Chondrocyte (in vitro differentiated cells): ENCODE measurements at regions not wholly inside any gene's neighbourhood (a gene's known extent, or its start where the extent isn't known, plus 50 kb on each side); places are given as distances from the start of the nearest gene placed in this dataset.

Source experiments
- DNase-seq: peaks from one replicate; pipeline ENCODE4 v3.0.0; 2021; ENCODE audit warnings: mixed read lengths, low spot score
- H3K27ac Mint-ChIP-seq: one replicate; pipeline ENCODE4 v1.8.0; 2021; ENCODE audit warnings: mild to moderate bottlenecking, moderate library complexity, mixed read lengths; ENCODE audit not compliant: unreplicated experiment
- H3K27me3 Mint-ChIP-seq: 2 replicates; pipeline ENCODE4 v1.8.0; 2021; ENCODE audit warnings: low read depth, mixed read lengths
- H3K36me3 Mint-ChIP-seq: 2 replicates; pipeline ENCODE4 v1.8.0; 2021; ENCODE audit warnings: low read depth, mixed read lengths
- H3K4me1 Mint-ChIP-seq: 2 replicates; pipeline ENCODE4 v1.8.0; 2021; ENCODE audit warnings: low read depth, mild to moderate bottlenecking, mixed read lengths
- H3K4me3 Mint-ChIP-seq: one replicate; pipeline ENCODE4 v1.8.0; 2021; ENCODE audit warnings: mild to moderate bottlenecking, moderate library complexity, mixed read lengths; ENCODE audit not compliant: unreplicated experiment
- H3K9me3 Mint-ChIP-seq: 2 replicates; pipeline ENCODE4 v1.8.0; 2021; ENCODE audit warnings: low read depth, mixed read lengths
- TF ChIP-seq, protein P1 (sequence below): fragments of 200-600 bp; sonication (generic); IDR thresholded peaks from 2 replicates; pipeline ENCODE4 v1.5.0; 2021; ENCODE audit warnings: antibody characterized with exemption, mild to moderate bottlenecking, moderate library complexity

- H3K27ac Mint-ChIP-seq, result no peak overlapping the region
These were observed 389.4 kb downstream of the DIPK2A start for GRCh38 chr3:144361002-144361401.

GRCh38 chr3:144362126-144362525, 390.5 kb downstream of the DIPK2A start:
- no peak overlapping the region for H3K4me3 Mint-ChIP-seq
- peaks cover 5% of the 10 kb centered on the region for H3K9me3 Mint-ChIP-seq
- H3K36me3 Mint-ChIP-seq, result no peaks in the 10 kb centered on the region
- no peak for DNase-seq
- TF ChIP-seq, protein P1, sequence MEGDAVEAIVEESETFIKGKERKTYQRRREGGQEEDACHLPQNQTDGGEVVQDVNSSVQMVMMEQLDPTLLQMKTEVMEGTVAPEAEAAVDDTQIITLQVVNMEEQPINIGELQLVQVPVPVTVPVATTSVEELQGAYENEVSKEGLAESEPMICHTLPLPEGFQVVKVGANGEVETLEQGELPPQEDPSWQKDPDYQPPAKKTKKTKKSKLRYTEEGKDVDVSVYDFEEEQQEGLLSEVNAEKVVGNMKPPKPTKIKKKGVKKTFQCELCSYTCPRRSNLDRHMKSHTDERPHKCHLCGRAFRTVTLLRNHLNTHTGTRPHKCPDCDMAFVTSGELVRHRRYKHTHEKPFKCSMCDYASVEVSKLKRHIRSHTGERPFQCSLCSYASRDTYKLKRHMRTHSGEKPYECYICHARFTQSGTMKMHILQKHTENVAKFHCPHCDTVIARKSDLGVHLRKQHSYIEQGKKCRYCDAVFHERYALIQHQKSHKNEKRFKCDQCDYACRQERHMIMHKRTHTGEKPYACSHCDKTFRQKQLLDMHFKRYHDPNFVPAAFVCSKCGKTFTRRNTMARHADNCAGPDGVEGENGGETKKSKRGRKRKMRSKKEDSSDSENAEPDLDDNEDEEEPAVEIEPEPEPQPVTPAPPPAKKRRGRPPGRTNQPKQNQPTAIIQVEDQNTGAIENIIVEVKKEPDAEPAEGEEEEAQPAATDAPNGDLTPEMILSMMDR, result no peak
- no peaks in the 10 kb centered on the region for H3K4me1 Mint-ChIP-seq
- H3K27me3 Mint-ChIP-seq, result no peaks in the 10 kb centered on the region
- no peak overlapping the region for H3K27ac Mint-ChIP-seq

More at GRCh38 chr3:144361002-144361401, 389.4 kb downstream of the DIPK2A start:
- no peak overlapping the region for H3K4me3 Mint-ChIP-seq
- no peaks in the 10 kb centered on the region for H3K36me3 Mint-ChIP-seq
- H3K9me3 Mint-ChIP-seq, result peaks cover under 1% of the 10 kb centered on the region
- TF ChIP-seq, protein P1, result no peak
- H3K4me1 Mint-ChIP-seq, result no peaks in the 10 kb centered on the region
- no peak for DNase-seq
- H3K27me3 Mint-ChIP-seq, result no peaks in the 10 kb centered on the region

GRCh38 chr3:144363856-144364255, 392.2 kb downstream of the DIPK2A start:
- no peak overlapping the region for H3K27ac Mint-ChIP-seq
- no peaks in the 10 kb centered on the region for H3K36me3 Mint-ChIP-seq
- H3K9me3 Mint-ChIP-seq, result peaks cover 11% of the 10 kb centered on the region
- no peak for DNase-seq
- H3K4me1 Mint-ChIP-seq, result peaks cover 1% of the 10 kb centered on the region
- TF ChIP-seq, protein P1, result no peak
- no peaks in the 10 kb centered on the region for H3K27me3 Mint-ChIP-seq
- no peak overlapping the region for H3K4me3 Mint-ChIP-seq

GRCh38 chr3:144364737-144365136, 393.1 kb downstream of the DIPK2A start:
- DNase-seq, result no peak
- peaks cover 11% of the 10 kb centered on the region for H3K9me3 Mint-ChIP-seq
- no peak overlapping the region for H3K4me3 Mint-ChIP-seq
- H3K4me1 Mint-ChIP-seq, result peaks cover 8% of the 10 kb centered on the region
- TF ChIP-seq, protein P1, result no peak
- H3K36me3 Mint-ChIP-seq, result no peaks in the 10 kb centered on the region
- H3K27ac Mint-ChIP-seq, result no peak overlapping the region
- no peaks in the 10 kb centered on the region for H3K27me3 Mint-ChIP-seq

GRCh38 chr3:144369129-144369879, 397.7 kb downstream of the DIPK2A start:
- H3K9me3 Mint-ChIP-seq, result peaks cover 28% of the 10 kb centered on the region

More at GRCh38 chr3:144369129-144369879, 397.7 kb downstream of the DIPK2A start:
- Mint-ChIP-seq H3K36me3 (peaks cover 2% of the 10 kb centered on the region), H3K4me3 (no peak overlapping the region), H3K27ac (no peak overlapping the region), H3K27me3 (no peaks in the 10 kb centered on the region), H3K4me1 (peaks cover 8% of the 10 kb centered on the region)
- DNase-seq, result no peak
- TF ChIP-seq, protein P1, result no peak
